ENCODE measurements at regions not wholly inside any gene's neighbourhood (a gene's known extent, or its start where the extent isn't known, plus 50 kb on each side); places are given as distances from the start of the nearest gene placed in this dataset.

GRCh38 chr2:129801575-129801974 lies 177.9 kb upstream of the RAB6C start:
- Histone ChIP-seq H3K27ac (ENCODE audit: low read length) (no peak overlapping the region), H3K4me3 (ENCODE audit: low read length) (no peak overlapping the region), H3K79me2 (ENCODE audit: low read length) (no peaks in the 10 kb centered on the region), H3K27me3 (replicated peaks; ENCODE audit: insufficient read depth, low read length) (no peaks in the 10 kb centered on the region), H3K9me2 (replicated peaks; ENCODE audit: insufficient read depth, low read length) (no peaks in the 10 kb centered on the region), H4K20me1 (ENCODE audit: insufficient read depth, low read length) (no peaks in the 10 kb centered on the region), H3K9me3 (replicated peaks; ENCODE audit: insufficient read depth, low read length) (no peaks in the 10 kb centered on the region), H3K4me2 (ENCODE audit: low read depth, low read length) (no peak overlapping the region), H3K36me3 (replicated peaks; ENCODE audit: insufficient read depth, low read length) (no peaks in the 10 kb centered on the region), H3F3A (ENCODE audit: insufficient read depth, low read length) (no peaks in the 10 kb centered on the region), H3K4me1 (ENCODE audit: low read length) (no peaks in the 10 kb centered on the region), H3K9ac (ENCODE audit: low read length) (no peak overlapping the region), H2AFZ (ENCODE audit: low read length) (no peak overlapping the region)
- DNase-seq = no peak
- TF ChIP-seq EZH2phosphoT487 (IDR thresholded peaks at IDR 0.05; ENCODE audit: low read length) = no peak
- no peak for TF ChIP-seq CTCF (IDR thresholded peaks at IDR 0.05; ENCODE audit: low read length)
- no peak for TF ChIP-seq EZH2 (optimal IDR thresholded peaks at IDR 0.05; ENCODE audit: low read depth, low read length)

- H4K20me1 ChIP-seq (ENCODE audit: insufficient read depth, low read length) = no peaks in the 10 kb centered on the region
- H3K36me3 ChIP-seq (replicated peaks; ENCODE audit: insufficient read depth, low read length) = no peaks in the 10 kb centered on the region
- H3K27me3 ChIP-seq (replicated peaks; ENCODE audit: insufficient read depth, low read length) = no peaks in the 10 kb centered on the region
- no peaks in the 10 kb centered on the region for H3K9me3 ChIP-seq (replicated peaks; ENCODE audit: insufficient read depth, low read length)
- no peak overlapping the region for H2AFZ ChIP-seq (ENCODE audit: low read length)
- no peak overlapping the region for H3K9ac ChIP-seq (ENCODE audit: low read length)
- H3K4me3 ChIP-seq (ENCODE audit: low read length) = no peak overlapping the region
- no peak overlapping the region for H3K27ac ChIP-seq (ENCODE audit: low read length)
- H3K9me2 ChIP-seq (replicated peaks; ENCODE audit: insufficient read depth, low read length) = no peaks in the 10 kb centered on the region
- H3F3A ChIP-seq (ENCODE audit: insufficient read depth, low read length) = no peaks in the 10 kb centered on the region
- no peak for DNase-seq
- H3K4me2 ChIP-seq (ENCODE audit: low read depth, low read length) = no peak overlapping the region
- no peaks in the 10 kb centered on the region for H3K79me2 ChIP-seq (ENCODE audit: low read length)
- TF ChIP-seq EZH2 (optimal IDR thresholded peaks at IDR 0.05; ENCODE audit: low read depth, low read length) = no peak
- no peaks in the 10 kb centered on the region for H3K4me1 ChIP-seq (ENCODE audit: low read length)
Observed at GRCh38 chr2:129802290-129802689, 177.2 kb upstream of the RAB6C start.

- H2AFZ ChIP-seq (ENCODE audit: low read length) = no peak overlapping the region
- no peak overlapping the region for H3K4me2 ChIP-seq (ENCODE audit: low read depth, low read length)
Observed at GRCh38 chr2:129803032-129803431, 176.4 kb upstream of the RAB6C start.

More at GRCh38 chr2:129803032-129803431, 176.4 kb upstream of the RAB6C start:
- H3K9ac ChIP-seq (ENCODE audit: low read length) = no peak overlapping the region
- no peak overlapping the region for H3K4me3 ChIP-seq (ENCODE audit: low read length)
- H3K27ac ChIP-seq (ENCODE audit: low read length) = no peak overlapping the region
- no peaks in the 10 kb centered on the region for H3K79me2 ChIP-seq (ENCODE audit: low read length)
- TF ChIP-seq EZH2 (optimal IDR thresholded peaks at IDR 0.05; ENCODE audit: low read depth, low read length) (no peak), EZH2phosphoT487 (IDR thresholded peaks at IDR 0.05; ENCODE audit: low read length) (no peak), CTCF (IDR thresholded peaks at IDR 0.05; ENCODE audit: low read length) (no peak)
- H3K4me1 ChIP-seq (ENCODE audit: low read length) = no peaks in the 10 kb centered on the region
- no peaks in the 10 kb centered on the region for H3F3A ChIP-seq (ENCODE audit: insufficient read depth, low read length)
- H3K9me2 ChIP-seq (replicated peaks; ENCODE audit: insufficient read depth, low read length) = no peaks in the 10 kb centered on the region
- H3K9me3 ChIP-seq (replicated peaks; ENCODE audit: insufficient read depth, low read length) = no peaks in the 10 kb centered on the region
- DNase-seq = no peak
- no peaks in the 10 kb centered on the region for H4K20me1 ChIP-seq (ENCODE audit: insufficient read depth, low read length)
- no peaks in the 10 kb centered on the region for H3K27me3 ChIP-seq (replicated peaks; ENCODE audit: insufficient read depth, low read length)
- no peaks in the 10 kb centered on the region for H3K36me3 ChIP-seq (replicated peaks; ENCODE audit: insufficient read depth, low read length)
